Parathyroid adenoma (tissue), 2 donors: ENCODE measurements at regions not wholly inside any gene's neighbourhood (a gene's known extent, or its start where the extent isn't known, plus 50 kb on each side); places are given as distances from the start of the nearest gene placed in this dataset.

Experiments
- H2AFZ ChIP-seq: fragments of 300-600 bp; sonication (generic); one replicate; pipeline ENCODE4 v1.7.0; 2017; ENCODE audit warnings: antibody characterized with exemption, mild to moderate bottlenecking
- H3K27ac ChIP-seq: fragments of 300-600 bp; sonication (generic); one replicate; pipeline ENCODE4 v1.7.0; 2017
- H3K27me3 ChIP-seq: fragments of 300-600 bp; sonication (generic); one replicate; pipeline ENCODE4 v1.7.0; 2017; ENCODE audit warnings: low read length; ENCODE audit not compliant: control insufficient read depth, insufficient read depth
- H3K36me3 ChIP-seq: fragments of 300-600 bp; sonication (generic); one replicate; pipeline ENCODE4 v1.7.0; 2017; ENCODE audit warnings: low read length; ENCODE audit not compliant: control insufficient read depth, insufficient read depth
- H3K4me1 ChIP-seq: fragments of 300-600 bp; sonication (generic); one replicate; pipeline ENCODE4 v1.7.0; 2017; ENCODE audit warnings: control low read depth
- H3K4me2 ChIP-seq: fragments of 300-600 bp; sonication (generic); one replicate; pipeline ENCODE4 v1.7.0; 2017; ENCODE audit warnings: low read length
- H3K4me3 ChIP-seq: fragments of 300-600 bp; sonication (generic); one replicate; pipeline ENCODE4 v1.7.0; 2017; ENCODE audit warnings: low read depth, low read length
- H3K79me2 ChIP-seq: fragments of 300-600 bp; sonication (generic); one replicate; pipeline ENCODE4 v1.7.0; 2017; ENCODE audit warnings: control low read depth
- H3K9ac ChIP-seq: fragments of 300-600 bp; sonication (generic); one replicate; pipeline ENCODE4 v1.7.0; 2017; ENCODE audit warnings: mild to moderate bottlenecking
- H3K9me3 ChIP-seq: fragments of 300-600 bp; sonication (generic); one replicate; pipeline ENCODE4 v1.7.0; 2017; ENCODE audit warnings: low read length; ENCODE audit not compliant: control insufficient read depth
- TF ChIP-seq, protein P1 (sequence below): fragments of 300-600 bp; sonication (generic); IDR thresholded peaks from one replicate; pipeline ENCODE4 v1.7.0; 2017; ENCODE audit warnings: antibody characterized with exemption, mild to moderate bottlenecking
- donor health status: primary hyperparathyroidism.

DNA sequence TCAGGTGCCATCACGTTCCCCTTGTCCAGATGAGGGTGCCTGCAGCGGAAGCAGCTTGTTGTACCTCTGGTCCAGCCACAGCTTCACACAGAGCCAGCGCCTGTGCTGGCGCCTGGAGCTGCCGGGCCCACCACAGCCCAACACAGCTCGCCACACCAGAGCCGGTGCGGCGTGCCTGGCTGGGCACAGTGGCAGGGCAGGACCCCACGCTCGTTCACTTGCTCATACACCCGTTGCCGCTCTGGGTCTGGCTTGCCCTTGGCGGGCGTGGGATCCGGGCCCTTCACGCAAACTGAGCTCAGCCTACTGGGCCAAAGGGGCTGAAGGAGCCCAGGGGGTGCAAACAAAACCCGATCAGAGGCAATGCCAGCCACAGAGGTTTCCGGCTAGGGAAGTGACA lies 492.5 kb upstream of the MANEA start:
- no peaks in the 10 kb centered on the region for H3K36me3 ChIP-seq
- no peaks in the 10 kb centered on the region for H3K9me3 ChIP-seq
- H3K9ac ChIP-seq, result no peak overlapping the region
- TF ChIP-seq, protein P1, sequence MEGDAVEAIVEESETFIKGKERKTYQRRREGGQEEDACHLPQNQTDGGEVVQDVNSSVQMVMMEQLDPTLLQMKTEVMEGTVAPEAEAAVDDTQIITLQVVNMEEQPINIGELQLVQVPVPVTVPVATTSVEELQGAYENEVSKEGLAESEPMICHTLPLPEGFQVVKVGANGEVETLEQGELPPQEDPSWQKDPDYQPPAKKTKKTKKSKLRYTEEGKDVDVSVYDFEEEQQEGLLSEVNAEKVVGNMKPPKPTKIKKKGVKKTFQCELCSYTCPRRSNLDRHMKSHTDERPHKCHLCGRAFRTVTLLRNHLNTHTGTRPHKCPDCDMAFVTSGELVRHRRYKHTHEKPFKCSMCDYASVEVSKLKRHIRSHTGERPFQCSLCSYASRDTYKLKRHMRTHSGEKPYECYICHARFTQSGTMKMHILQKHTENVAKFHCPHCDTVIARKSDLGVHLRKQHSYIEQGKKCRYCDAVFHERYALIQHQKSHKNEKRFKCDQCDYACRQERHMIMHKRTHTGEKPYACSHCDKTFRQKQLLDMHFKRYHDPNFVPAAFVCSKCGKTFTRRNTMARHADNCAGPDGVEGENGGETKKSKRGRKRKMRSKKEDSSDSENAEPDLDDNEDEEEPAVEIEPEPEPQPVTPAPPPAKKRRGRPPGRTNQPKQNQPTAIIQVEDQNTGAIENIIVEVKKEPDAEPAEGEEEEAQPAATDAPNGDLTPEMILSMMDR, result no peak
- H3K4me1 ChIP-seq, result no peaks in the 10 kb centered on the region
- H3K4me3 ChIP-seq, result no peak overlapping the region
- H3K27me3 ChIP-seq, result no peaks in the 10 kb centered on the region
- H3K79me2 ChIP-seq, result no peaks in the 10 kb centered on the region
- no peak overlapping the region for H3K27ac ChIP-seq
- no peak overlapping the region for H2AFZ ChIP-seq
- no peak overlapping the region for H3K4me2 ChIP-seq

DNA sequence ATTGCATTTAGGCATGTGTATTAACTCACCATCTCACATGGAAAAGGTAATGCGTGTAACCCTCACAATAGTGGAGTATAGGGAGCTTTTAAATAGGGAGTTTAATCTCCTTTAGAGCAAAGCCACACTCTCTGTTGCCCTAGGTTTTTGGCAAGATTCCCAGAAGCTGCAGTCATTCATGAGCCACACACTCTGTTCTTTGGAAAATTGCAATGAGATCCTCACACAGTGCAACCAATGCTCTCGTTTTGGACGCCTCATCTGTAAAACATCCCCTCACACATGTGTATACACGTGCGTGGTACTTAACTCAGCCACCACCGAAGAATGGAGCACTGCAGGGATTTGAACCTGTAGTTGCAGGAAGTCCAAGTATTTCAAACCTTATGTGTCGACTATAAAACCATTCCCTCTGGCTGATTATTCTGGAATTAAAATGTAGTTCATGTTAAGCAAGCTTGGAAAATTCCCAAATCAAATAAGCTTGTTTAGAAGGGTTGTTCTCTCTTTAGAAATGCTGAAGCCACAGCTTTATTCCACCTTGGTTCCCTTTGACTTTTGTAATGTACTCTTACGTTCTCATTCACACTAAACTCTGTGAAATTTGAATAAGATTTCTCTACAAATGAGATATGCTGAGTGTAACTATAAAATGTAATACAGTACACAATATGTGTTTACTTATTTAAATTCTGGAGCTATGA lies 489.8 kb upstream of the MANEA start:
- TF ChIP-seq, protein P1, result no peak
- H3K9me3 ChIP-seq, result no peaks in the 10 kb centered on the region
- H3K9ac ChIP-seq, result no peak overlapping the region
- H3K4me3 ChIP-seq, result no peak overlapping the region
- no peaks in the 10 kb centered on the region for H3K27me3 ChIP-seq
- H2AFZ ChIP-seq, result peak overlapping the region; percentile 31
- no peaks in the 10 kb centered on the region for H3K36me3 ChIP-seq
- no peaks in the 10 kb centered on the region for H3K4me1 ChIP-seq
- H3K79me2 ChIP-seq, result no peaks in the 10 kb centered on the region
- no peak overlapping the region for H3K4me2 ChIP-seq
- no peak overlapping the region for H3K27ac ChIP-seq

DNA sequence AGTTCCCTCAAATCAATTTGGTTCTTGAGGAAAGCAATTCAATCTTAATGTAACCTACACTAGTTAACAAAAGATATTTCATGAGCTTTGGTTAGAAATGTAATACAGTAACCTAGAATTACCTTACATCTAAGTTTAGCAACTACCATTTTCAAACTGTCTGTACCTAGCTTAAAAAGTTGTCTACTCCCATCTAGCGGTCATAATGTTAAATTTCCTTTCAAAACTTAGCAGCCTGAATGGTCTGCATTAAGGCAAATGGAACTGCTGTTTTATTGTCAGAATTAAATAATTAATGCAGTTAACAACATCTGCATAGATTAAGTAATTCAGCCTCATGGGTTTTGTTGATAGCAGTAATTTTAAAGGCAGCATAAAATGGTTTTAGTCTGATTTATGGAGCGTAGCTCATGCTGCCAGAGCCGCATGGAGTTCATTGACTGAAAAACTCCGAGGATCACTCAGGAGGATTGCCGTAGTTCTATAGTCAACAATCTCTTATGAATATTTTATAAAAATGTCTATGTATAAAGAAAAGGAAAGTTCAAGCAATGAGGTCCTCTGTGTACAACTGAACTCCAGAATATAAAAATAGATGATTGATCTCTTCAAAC lies 485.4 kb upstream of the MANEA start:
- Histone ChIP-seq H2AFZ (no peak overlapping the region), H3K9me3 (no peaks in the 10 kb centered on the region), H3K27me3 (no peaks in the 10 kb centered on the region), H3K79me2 (no peaks in the 10 kb centered on the region), H3K4me3 (no peak overlapping the region), H3K9ac (no peak overlapping the region), H3K4me1 (no peaks in the 10 kb centered on the region), H3K4me2 (no peak overlapping the region), H3K27ac (no peak overlapping the region), H3K36me3 (no peaks in the 10 kb centered on the region)
- TF ChIP-seq, protein P1, result peak; percentile 42

DNA sequence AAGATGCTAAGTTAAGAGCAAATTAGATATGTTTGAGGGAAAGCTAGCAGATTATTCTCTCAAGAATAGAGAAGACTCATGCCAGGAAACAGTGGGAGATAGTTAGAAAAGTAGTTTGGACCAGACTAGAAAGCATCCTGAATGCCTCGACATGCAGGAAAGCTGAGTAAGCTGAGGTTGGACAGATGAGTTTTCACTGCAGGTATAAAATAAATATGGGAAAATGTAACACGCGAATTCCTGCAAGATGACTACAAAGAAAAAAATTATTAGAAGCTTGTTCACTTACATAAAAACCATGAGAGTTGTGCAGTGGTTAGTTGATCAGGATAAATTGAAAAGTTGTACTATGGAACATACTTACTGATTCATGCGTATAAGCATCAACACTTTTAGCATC lies 484.2 kb upstream of the MANEA start:
- no peaks in the 10 kb centered on the region for H3K9me3 ChIP-seq
- no peak overlapping the region for H3K4me2 ChIP-seq
- no peaks in the 10 kb centered on the region for H3K4me1 ChIP-seq
- H2AFZ ChIP-seq, result no peak overlapping the region
- no peak overlapping the region for H3K4me3 ChIP-seq
- H3K9ac ChIP-seq, result no peak overlapping the region
- no peaks in the 10 kb centered on the region for H3K79me2 ChIP-seq
- TF ChIP-seq, protein P1, result no peak
- no peak overlapping the region for H3K27ac ChIP-seq
- H3K36me3 ChIP-seq, result no peaks in the 10 kb centered on the region
- no peaks in the 10 kb centered on the region for H3K27me3 ChIP-seq
